Esophagus squamous epithelium (tissue), 5 donors: ENCODE measurements at regions not wholly inside any gene's neighbourhood (a gene's known extent, or its start where the extent isn't known, plus 50 kb on each side); places are given as distances from the start of the nearest gene placed in this dataset.

Experiments used
- DNase-seq: peaks from one replicate; lab custom pipeline; 2025; lab: John Stamatoyannopoulos, UW
- H3K27ac ChIP-seq, 4 donors: fragments of 200-600 bp; sonication (generic); one replicate each; pipeline ENCODE4 v1.5.1; 2016 to 2019; ENCODE audit warnings: mild to moderate bottlenecking in 1 of 4
- H3K27me3 ChIP-seq, 4 donors: fragments of 200-600 bp; sonication (generic); 1 replicate in 3 of 4; 2 replicates in 1 of 4; pipeline versions ENCODE4 v1.5.1 to v1.6.0; 2017 to 2021; ENCODE audit warnings: antibody characterized with exemption in 1 of 4
- H3K36me3 ChIP-seq, 3 donors: fragments of 200-600 bp; sonication (generic); one replicate each; pipeline ENCODE4 v1.5.1; 2016 to 2019
- H3K4me1 ChIP-seq, 3 donors: fragments of 200-600 bp; sonication (generic); one replicate each; pipeline ENCODE4 v1.5.1; 2017 to 2019
- H3K4me3 ChIP-seq, 4 donors: fragments of 200-600 bp; sonication (generic); 1 replicate in 3 of 4; 2 replicates in 1 of 4; pipeline ENCODE4 v1.5.1; 2016 to 2019; ENCODE audit warnings: mild to moderate bottlenecking in 2 of 4, moderate library complexity in 1 of 4
- H3K9me3 ChIP-seq, 3 donors: fragments of 200-600 bp; sonication (generic); one replicate each; pipeline ENCODE4 v1.5.1; 2016 to 2019
- CTCF ChIP-seq, 6 experiments: fragments of 450-650 bp in 4 of 6; fragments of 200-600 bp in 2 of 6; sonication (generic) in 2 of 6; IDR thresholded peaks; one replicate each; pipeline ENCODE4 v1.5.1; 2016 to 2019; ENCODE audit warnings: antibody characterized with exemption in 6 of 6, mild to moderate bottlenecking in 4 of 6, moderate library complexity in 4 of 6
- POLR2A ChIP-seq, 4 donors: fragments of 450-650 bp; IDR thresholded peaks; one replicate each; pipeline ENCODE4 v1.6.1; 2017; ENCODE audit warnings: antibody characterized with exemption in 4 of 4, mild to moderate bottlenecking in 4 of 4, moderate library complexity in 3 of 4
- WGBS, 2 donors: methylation state at CpG; one replicate each; pipeline ENCODE4 v1.1.5; 2018; 5-methylcytosine and 5-hydroxymethylcytosine counted together
- intact Hi-C: fragments of 100-400 bp; cut with DNase I; formaldehyde crosslinking; loops from one replicate; pipeline ENCODE4 v1.15.0; 2022
- donor health status: DM: yes; HTN: yes; CAD: no.

- Histone ChIP-seq H3K4me1 (no peaks in the 10 kb centered on the region), H3K27me3 (no peaks in the 10 kb centered on the region), H3K4me3 (no peak overlapping the region), H3K9me3 (no peaks in the 10 kb centered on the region), H3K27ac (no peak overlapping the region), H3K36me3 (no peaks in the 10 kb centered on the region)
- intact Hi-C loops = no loop called here
- WGBS, 2 donors = 86% methylated on average over 2 of the region's 2 CpGs
- no peak for TF ChIP-seq CTCF (IDR thresholded peaks at IDR 0.05)
- no peak for TF ChIP-seq POLR2A (IDR thresholded peaks at IDR 0.05)
- DNase-seq = no peak
These were observed 333.2 kb upstream of the JARID2 start for GRCh38 chr6:14912706-14913105.

- no peaks in the 10 kb centered on the region for H3K36me3 ChIP-seq
- H3K27me3 ChIP-seq = no peaks in the 10 kb centered on the region
- no peak overlapping the region for H3K4me3 ChIP-seq
- H3K9me3 ChIP-seq = no peaks in the 10 kb centered on the region
- no peak for TF ChIP-seq CTCF (IDR thresholded peaks at IDR 0.05)
- WGBS, 2 donors = 76 to 87% methylated on average over 2 of the region's 2 CpGs
- no peaks in the 10 kb centered on the region for H3K4me1 ChIP-seq
- intact Hi-C loops = no loop called here
- DNase-seq = no peak
- H3K27ac ChIP-seq = no peak overlapping the region
These were observed 331.9 kb upstream of the JARID2 start for GRCh38 chr6:14913931-14914330.

DNA sequence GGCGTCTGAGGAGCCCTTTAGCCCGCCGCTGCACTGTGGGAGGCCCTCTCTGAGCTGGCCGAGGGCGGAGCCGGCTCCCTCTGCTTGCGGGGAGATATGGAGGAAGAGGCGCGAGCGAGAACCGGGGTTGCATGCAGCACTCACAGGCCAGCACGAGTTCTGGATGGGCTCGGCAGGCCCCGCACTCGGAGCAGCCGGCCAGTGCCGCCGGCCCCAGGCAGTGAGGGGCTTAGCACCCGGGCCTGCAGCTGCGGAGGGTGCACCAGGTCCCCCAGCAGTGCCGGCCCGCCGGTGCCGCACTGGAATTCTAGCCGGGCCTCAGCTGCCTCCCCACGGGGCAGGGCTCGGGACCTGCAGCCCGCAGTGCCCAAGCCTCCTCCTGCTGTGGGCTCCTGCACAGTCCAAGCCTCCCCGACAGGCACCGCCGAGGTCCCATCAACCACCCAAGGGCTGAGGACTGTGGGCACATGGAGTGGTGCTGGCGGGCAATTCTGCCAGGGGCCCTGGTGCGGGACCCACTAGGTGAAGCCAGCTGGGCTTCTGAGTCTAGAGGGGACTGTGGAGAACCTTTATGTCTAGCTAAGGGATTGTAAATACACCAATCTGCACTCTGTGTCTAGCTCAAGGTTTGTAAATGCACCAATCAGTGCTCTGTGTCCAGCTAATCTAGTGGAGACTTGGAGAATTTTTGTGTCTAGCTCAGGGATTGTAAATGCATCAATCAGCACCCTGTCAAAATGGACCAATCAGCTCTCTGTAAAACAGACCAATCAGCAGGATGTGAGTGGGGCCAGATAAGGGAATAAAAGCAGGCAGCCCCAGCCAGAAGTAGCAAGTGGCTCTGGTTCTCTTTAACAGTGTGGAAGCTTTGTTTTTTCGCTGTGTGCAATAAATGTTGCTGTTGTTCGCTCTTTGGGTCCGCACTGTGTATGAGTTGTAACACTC, 329.7 kb upstream of the JARID2 start:
- DNase-seq = no peak
- H3K27me3 ChIP-seq = no peaks in the 10 kb centered on the region
- H3K4me1 ChIP-seq = peaks cover 2 to 6% (median 3%) of the 10 kb centered on the region in 3 donors
- no peaks in the 10 kb centered on the region for H3K9me3 ChIP-seq
- intact Hi-C loops = no loop called here
- 89% methylated on average over 3 of the region's 36 CpGs; no CpG with 5 or more reads in 1 of the 2 donors for WGBS, 2 donors
- no peak for TF ChIP-seq POLR2A (IDR thresholded peaks at IDR 0.05)
- TF ChIP-seq CTCF (IDR thresholded peaks at IDR 0.05) = no peak
- no peaks in the 10 kb centered on the region for H3K36me3 ChIP-seq
- H3K4me3 ChIP-seq = no peak overlapping the region
- no peak overlapping the region for H3K27ac ChIP-seq

DNA sequence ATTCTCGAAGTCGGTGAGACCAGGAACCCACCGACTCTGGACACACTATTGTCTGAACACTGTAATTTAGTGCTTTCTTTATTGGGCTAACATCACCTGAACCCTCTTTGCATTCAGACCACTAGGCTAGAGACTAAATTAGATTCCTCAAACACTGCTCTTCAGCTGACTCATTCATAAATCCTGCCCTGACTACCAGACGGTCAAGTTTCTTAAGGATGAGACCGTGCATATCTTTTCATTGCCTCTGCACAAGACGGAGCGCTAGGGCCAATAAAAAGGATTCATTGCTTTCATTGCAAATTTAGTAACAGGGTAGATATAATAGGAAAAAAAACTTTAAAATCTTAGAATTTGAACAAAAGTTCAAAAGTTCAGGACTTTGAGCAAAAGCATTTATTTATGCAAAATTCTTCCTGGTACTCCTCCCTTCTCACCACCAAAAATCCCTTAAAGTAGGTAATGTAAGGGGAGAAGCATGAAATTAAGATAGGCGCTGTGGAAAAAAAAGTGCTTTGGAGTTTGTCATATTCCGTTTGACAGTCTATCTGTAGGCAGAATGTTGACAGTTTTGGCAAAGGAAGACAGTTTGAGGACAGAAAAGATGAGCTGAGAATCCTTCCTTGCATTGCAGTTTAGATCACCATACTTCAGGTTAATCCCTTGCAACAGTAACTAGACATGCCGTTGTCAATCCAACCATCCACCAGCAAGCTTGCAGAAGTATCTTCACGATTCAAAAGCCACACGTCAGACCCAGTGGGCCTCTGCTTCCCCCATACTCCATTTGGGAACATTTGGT, 328.6 kb upstream of the JARID2 start:
- intact Hi-C loops = no loop called here
- 77 to 79% methylated on average over 12 of the region's 12 CpGs for WGBS, 2 donors
- Histone ChIP-seq H3K27me3 (no peaks in the 10 kb centered on the region), H3K4me3 (no peak overlapping the region), H3K36me3 (no peaks in the 10 kb centered on the region), H3K9me3 (no peaks in the 10 kb centered on the region), H3K4me1 (peaks cover 6 to 12% (median 6%) of the 10 kb centered on the region in 3 donors), H3K27ac (no peak overlapping the region)
- no peak for DNase-seq
- TF ChIP-seq POLR2A (IDR thresholded peaks at IDR 0.05) (no peak), CTCF (IDR thresholded peaks at IDR 0.05) (no peak)
